ENCODE measurements at regions not wholly inside any gene's neighbourhood (a gene's known extent, or its start where the extent isn't known, plus 50 kb on each side); places are given as distances from the start of the nearest gene placed in this dataset.

- no peak for DNase-seq (ENCODE audit: low spot score)
- in situ Hi-C loops (cut with HindIII; ENCODE audit: low sequenced_read_pairs): no loop called here
These were observed 117.6 kb upstream of the RUNX3 start for GRCh38 chr1:25047506-25048240.

- in situ Hi-C loops (cut with HindIII; ENCODE audit: low sequenced_read_pairs): no loop called here
- DNase-seq (ENCODE audit: low spot score): no peak
These were observed 116.1 kb upstream of the RUNX3 start for GRCh38 chr1:25046194-25046532.

- in situ Hi-C loops (cut with HindIII; ENCODE audit: low sequenced_read_pairs): no loop called here
- no peak for DNase-seq (ENCODE audit: low spot score)
These were observed 115.6 kb upstream of the RUNX3 start for GRCh38 chr1:25045480-25046193.

- no peak for DNase-seq (ENCODE audit: low spot score)
- in situ Hi-C loops (cut with HindIII; ENCODE audit: low sequenced_read_pairs): loop anchor here (5.0 kb wide), 2 partner anchors 49 to 56 kb away; no protein-coding TSS in a partner anchor
These were observed 113.1 kb upstream of the RUNX3 start for GRCh38 chr1:25043228-25043580.

- in situ Hi-C loops (cut with HindIII; ENCODE audit: low sequenced_read_pairs): loop anchor here (5.0 kb wide), 2 partner anchors 50 to 55 kb away; no protein-coding TSS in a partner anchor
- DNase-seq (ENCODE audit: low spot score): no peak
These were observed 112.5 kb upstream of the RUNX3 start for GRCh38 chr1:25042331-25043227.

- DNase-seq (ENCODE audit: low spot score): no peak
- in situ Hi-C loops (cut with HindIII; ENCODE audit: low sequenced_read_pairs): loop anchor here (5.0 kb wide), 2 partner anchors 50 to 55 kb away; no protein-coding TSS in a partner anchor
These were observed 111.8 kb upstream of the RUNX3 start for GRCh38 chr1:25041916-25042315.

- DNase-seq (ENCODE audit: low spot score): no peak
- in situ Hi-C loops (cut with HindIII; ENCODE audit: low sequenced_read_pairs): loop anchor here (5.0 kb wide), 2 partner anchors 52 to 53 kb away; no protein-coding TSS in a partner anchor
These were observed 110.1 kb upstream of the RUNX3 start for GRCh38 chr1:25040122-25040685.

GRCh38 chr1:25039229-25039628 is 109.2 kb upstream of the RUNX3 start:
- DNase-seq (ENCODE audit: low spot score): no peak
- in situ Hi-C loops (cut with HindIII; ENCODE audit: low sequenced_read_pairs): no loop called here

- in situ Hi-C loops (cut with HindIII; ENCODE audit: low sequenced_read_pairs): no loop called here
- no peak for DNase-seq (ENCODE audit: low spot score)
These were observed 108.6 kb upstream of the RUNX3 start for GRCh38 chr1:25038699-25039098.

- peak; percentile 14 for DNase-seq (ENCODE audit: low spot score)
- in situ Hi-C loops (cut with HindIII; ENCODE audit: low sequenced_read_pairs): no loop called here
These were observed 107.3 kb upstream of the RUNX3 start for GRCh38 chr1:25037174-25038074.

- in situ Hi-C loops (cut with HindIII; ENCODE audit: low sequenced_read_pairs): no loop called here
- DNase-seq (ENCODE audit: low spot score): no peak
These were observed 106.1 kb upstream of the RUNX3 start for GRCh38 chr1:25036117-25036546.

- in situ Hi-C loops (cut with HindIII; ENCODE audit: low sequenced_read_pairs): no loop called here
These were observed 105.5 kb upstream of the RUNX3 start for GRCh38 chr1:25035523-25036116.

GRCh38 chr1:25034736-25035522 is 104.9 kb upstream of the RUNX3 start:
- no peak for DNase-seq (ENCODE audit: low spot score)
- in situ Hi-C loops (cut with HindIII; ENCODE audit: low sequenced_read_pairs): no loop called here

More at GRCh38 chr1:25035523-25036116, 105.5 kb upstream of the RUNX3 start:
- no peak for DNase-seq (ENCODE audit: low spot score)

- in situ Hi-C loops (cut with HindIII; ENCODE audit: low sequenced_read_pairs): no loop called here
- peak; percentile 1 for DNase-seq (ENCODE audit: low spot score)
These were observed 104.0 kb upstream of the RUNX3 start for GRCh38 chr1:25033828-25034705.

- in situ Hi-C loops (cut with HindIII; ENCODE audit: low sequenced_read_pairs): no loop called here
These were observed 103.2 kb upstream of the RUNX3 start for GRCh38 chr1:25033030-25033827.

More at GRCh38 chr1:25033030-25033827, 103.2 kb upstream of the RUNX3 start:
- no peak for DNase-seq (ENCODE audit: low spot score)
